Skeletal muscle satellite cell (primary cell): ENCODE measurements at regions not wholly inside any gene's neighbourhood (a gene's known extent, or its start where the extent isn't known, plus 50 kb on each side); places are given as distances from the start of the nearest gene placed in this dataset.

Source experiments
- H3K27me3 ChIP-seq: 2 replicates; pipeline ENCODE4 v1.7.0; 2013; ENCODE audit warnings: low read length; ENCODE audit not compliant: control insufficient read depth, insufficient read depth
- H3K36me3 ChIP-seq: 2 replicates; pipeline ENCODE4 v1.7.0; 2013; ENCODE audit warnings: mild to moderate bottlenecking, control low read depth, low read length; ENCODE audit not compliant: insufficient read depth
- H3K4me1 ChIP-seq: 2 replicates; pipeline ENCODE4 v1.7.0; 2013; ENCODE audit warnings: low read length; ENCODE audit not compliant: control insufficient read depth, insufficient read depth
- H3K4me2 ChIP-seq: 2 replicates; pipeline ENCODE4 v1.7.0; 2013; ENCODE audit warnings: mild to moderate bottlenecking, low read length
- H3K4me3 ChIP-seq: 2 replicates; pipeline ENCODE4 v1.7.0; 2013; ENCODE audit warnings: low read length
- H3K9ac ChIP-seq: 2 replicates; pipeline ENCODE4 v1.7.0; 2013; ENCODE audit warnings: mild to moderate bottlenecking, low read depth, low read length, moderate library complexity
- H3K9me3 ChIP-seq: replicated peaks from 2 replicates; pipeline ENCODE4 v1.7.0; 2013; ENCODE audit warnings: mild to moderate bottlenecking, control low read depth, low read length

DNA sequence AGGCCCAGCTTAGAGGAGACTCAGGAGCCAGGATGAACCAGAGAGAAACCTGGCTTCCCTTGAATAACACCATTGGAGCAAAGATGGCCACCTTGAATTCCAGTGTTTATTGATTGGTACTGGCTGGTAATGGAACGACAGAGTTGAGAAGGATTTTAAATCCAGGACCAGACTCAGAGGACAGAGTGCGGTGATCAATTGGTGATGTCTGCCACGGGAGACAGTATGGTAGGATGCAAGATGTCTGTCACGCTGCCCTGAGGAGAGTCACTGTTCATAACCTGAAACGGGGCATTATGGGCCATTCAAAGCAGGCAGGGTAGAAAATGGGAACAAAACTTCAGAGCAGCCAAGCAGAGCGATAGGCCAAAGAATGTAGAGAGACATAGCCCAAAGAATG, 55.4 kb upstream of the ISX start:
- Histone ChIP-seq H3K27me3 (no peaks in the 10 kb centered on the region), H3K9ac (no peak overlapping the region), H3K4me3 (no peak overlapping the region), H3K36me3 (no peaks in the 10 kb centered on the region), H3K4me1 (no peaks in the 10 kb centered on the region), H3K9me3 (peaks cover 5% of the 10 kb centered on the region), H3K4me2 (no peak overlapping the region)

DNA sequence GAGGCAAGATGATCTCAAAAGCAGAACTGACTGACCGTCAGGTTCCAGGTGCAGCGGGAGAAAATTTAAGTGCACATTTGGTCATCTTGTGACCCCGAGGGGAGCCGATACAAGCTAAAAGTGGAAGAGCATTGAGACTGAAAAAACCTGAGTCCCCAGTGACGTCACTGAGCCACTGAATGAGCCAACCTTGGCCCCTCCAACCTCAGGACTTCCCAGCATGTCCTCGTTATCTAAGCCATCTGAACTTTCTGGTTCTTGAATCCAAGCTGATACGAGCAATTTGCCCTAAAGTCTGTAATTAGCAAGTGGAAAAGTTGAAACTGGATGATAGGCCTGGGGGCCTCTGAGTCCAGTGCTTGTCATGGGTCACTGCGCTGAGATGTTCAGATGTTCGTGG, 51.1 kb upstream of the ISX start:
- H3K36me3 ChIP-seq, result no peaks in the 10 kb centered on the region
- no peaks in the 10 kb centered on the region for H3K27me3 ChIP-seq
- H3K9ac ChIP-seq, result no peak overlapping the region
- no peaks in the 10 kb centered on the region for H3K4me1 ChIP-seq
- peaks cover 8% of the 10 kb centered on the region for H3K9me3 ChIP-seq
- H3K4me3 ChIP-seq, result no peak overlapping the region
- H3K4me2 ChIP-seq, result no peak overlapping the region
